HK-2 (cell line): ENCODE measurements at regions not wholly inside any gene's neighbourhood (a gene's known extent, or its start where the extent isn't known, plus 50 kb on each side); places are given as distances from the start of the nearest gene placed in this dataset.
"Not testable (repeated sequence)": the region's sequence is repeated elsewhere in the genome, so short reads cannot be mapped to it uniquely, and the experiment has no call there.

Experiments used
- DNase-seq: peaks from one replicate; pipeline ENCODE4 v3.0.0-alpha.2; 2018; ENCODE audit not compliant: unreplicated experiment

GRCh38 chr2:22347306-22347705 is 1037.7 kb upstream of the KLHL29 start:
- DNase-seq, result no peak

- no peak for DNase-seq
Measured at GRCh38 chr2:22350621-22351020, 1034.4 kb upstream of the KLHL29 start.

- DNase-seq, result peak; percentile 36
Measured at GRCh38 chr2:22355816-22356433, 1029.1 kb upstream of the KLHL29 start.

GRCh38 chr2:22359071-22359672 is 1025.8 kb upstream of the KLHL29 start:
- DNase-seq, result no peak

- DNase-seq, result no peak
Measured at GRCh38 chr2:22360735-22361374, 1024.1 kb upstream of the KLHL29 start.

- DNase-seq, result no peak
Measured at GRCh38 chr2:22361571-22361970, 1023.4 kb upstream of the KLHL29 start.

- DNase-seq, result no peak
Measured at GRCh38 chr2:22375096-22375495, 1009.9 kb upstream of the KLHL29 start.

- no peak for DNase-seq
Measured at GRCh38 chr2:22377268-22377667, 1007.7 kb upstream of the KLHL29 start.

- no peak for DNase-seq
Measured at GRCh38 chr2:22382479-22383169, 1002.4 kb upstream of the KLHL29 start.

GRCh38 chr2:22397847-22398246 is 987.1 kb upstream of the KLHL29 start:
- no peak for DNase-seq

- no peak for DNase-seq
Measured at GRCh38 chr2:22403748-22404147, 981.2 kb upstream of the KLHL29 start.

- no peak for DNase-seq
Measured at GRCh38 chr2:22406625-22407024, 978.4 kb upstream of the KLHL29 start.

- no peak for DNase-seq
Measured at GRCh38 chr2:22420076-22420475, 964.9 kb upstream of the KLHL29 start.

GRCh38 chr2:22442051-22442450 is 942.9 kb upstream of the KLHL29 start:
- DNase-seq, result no peak

GRCh38 chr2:22444281-22444680 is 940.7 kb upstream of the KLHL29 start:
- DNase-seq, result no peak

GRCh38 chr2:22449696-22450095 is 935.3 kb upstream of the KLHL29 start:
- no peak for DNase-seq

- DNase-seq, result no peak
Measured at GRCh38 chr2:22450831-22451230, 934.1 kb upstream of the KLHL29 start.

- no peak for DNase-seq
Measured at GRCh38 chr2:22454826-22455485, 930.0 kb upstream of the KLHL29 start.

GRCh38 chr2:22458440-22458839 is 926.5 kb upstream of the KLHL29 start:
- DNase-seq, result no peak

- DNase-seq, result not testable (repeated sequence)
Measured at GRCh38 chr2:22475103-22475502, 909.9 kb upstream of the KLHL29 start.

- no peak for DNase-seq
Measured at GRCh38 chr2:22478329-22478728, 906.6 kb upstream of the KLHL29 start.
